ENCODE measurements at regions not wholly inside any gene's neighbourhood (a gene's known extent, or its start where the extent isn't known, plus 50 kb on each side); places are given as distances from the start of the nearest gene placed in this dataset.

- TF ChIP-seq, protein P1, sequence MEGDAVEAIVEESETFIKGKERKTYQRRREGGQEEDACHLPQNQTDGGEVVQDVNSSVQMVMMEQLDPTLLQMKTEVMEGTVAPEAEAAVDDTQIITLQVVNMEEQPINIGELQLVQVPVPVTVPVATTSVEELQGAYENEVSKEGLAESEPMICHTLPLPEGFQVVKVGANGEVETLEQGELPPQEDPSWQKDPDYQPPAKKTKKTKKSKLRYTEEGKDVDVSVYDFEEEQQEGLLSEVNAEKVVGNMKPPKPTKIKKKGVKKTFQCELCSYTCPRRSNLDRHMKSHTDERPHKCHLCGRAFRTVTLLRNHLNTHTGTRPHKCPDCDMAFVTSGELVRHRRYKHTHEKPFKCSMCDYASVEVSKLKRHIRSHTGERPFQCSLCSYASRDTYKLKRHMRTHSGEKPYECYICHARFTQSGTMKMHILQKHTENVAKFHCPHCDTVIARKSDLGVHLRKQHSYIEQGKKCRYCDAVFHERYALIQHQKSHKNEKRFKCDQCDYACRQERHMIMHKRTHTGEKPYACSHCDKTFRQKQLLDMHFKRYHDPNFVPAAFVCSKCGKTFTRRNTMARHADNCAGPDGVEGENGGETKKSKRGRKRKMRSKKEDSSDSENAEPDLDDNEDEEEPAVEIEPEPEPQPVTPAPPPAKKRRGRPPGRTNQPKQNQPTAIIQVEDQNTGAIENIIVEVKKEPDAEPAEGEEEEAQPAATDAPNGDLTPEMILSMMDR (IDR thresholded peaks at IDR 0.05), result no peak
- TF ChIP-seq POLR2A (IDR thresholded peaks at IDR 0.05), result peak in 2 of 3 donors; percentile 47 to 57
Measured at GRCh38 chr6:4647414-4648365, 128.5 kb upstream of the CDYL start.

All from body of pancreas (tissue), 4 donors.